CD4-positive, alpha-beta T cell treated with Interferon alpha-2 for 1 hour (primary cell): ENCODE measurements at regions not wholly inside any gene's neighbourhood (a gene's known extent, or its start where the extent isn't known, plus 50 kb on each side); places are given as distances from the start of the nearest gene placed in this dataset.
"Not testable (repeated sequence)": the region's sequence is repeated elsewhere in the genome, so short reads cannot be mapped to it uniquely, and the experiment has no call there.

Experiments
- DNase-seq, 2 donors: peaks; one replicate each; pipeline ENCODE4 v3.0.0-alpha.2; 2020 to 2022

GRCh38 chr13:58933475-58933874, 1230.3 kb downstream of the DIAPH3 start:
- no peak for DNase-seq

DNA sequence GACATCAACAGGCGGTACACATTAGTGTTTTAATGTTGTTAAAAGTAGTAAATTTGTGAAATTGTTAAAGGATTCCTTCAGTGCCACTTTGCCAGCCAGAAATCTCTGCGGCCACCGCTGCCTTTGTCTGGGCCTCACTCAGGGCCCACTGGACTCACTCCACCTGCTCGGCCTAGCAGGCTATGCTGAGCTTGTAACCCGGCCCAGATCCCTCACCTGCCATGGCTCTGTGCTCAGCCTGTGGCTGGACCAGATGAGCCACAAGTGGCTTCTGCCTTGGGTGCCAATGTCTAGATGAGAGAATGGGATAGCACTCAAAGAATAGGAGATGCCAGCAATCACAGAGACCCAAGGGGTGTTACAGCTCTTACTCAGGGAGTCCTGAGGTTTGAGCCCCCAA, 1228.0 kb downstream of the DIAPH3 start:
- DNase-seq: no peak

DNA sequence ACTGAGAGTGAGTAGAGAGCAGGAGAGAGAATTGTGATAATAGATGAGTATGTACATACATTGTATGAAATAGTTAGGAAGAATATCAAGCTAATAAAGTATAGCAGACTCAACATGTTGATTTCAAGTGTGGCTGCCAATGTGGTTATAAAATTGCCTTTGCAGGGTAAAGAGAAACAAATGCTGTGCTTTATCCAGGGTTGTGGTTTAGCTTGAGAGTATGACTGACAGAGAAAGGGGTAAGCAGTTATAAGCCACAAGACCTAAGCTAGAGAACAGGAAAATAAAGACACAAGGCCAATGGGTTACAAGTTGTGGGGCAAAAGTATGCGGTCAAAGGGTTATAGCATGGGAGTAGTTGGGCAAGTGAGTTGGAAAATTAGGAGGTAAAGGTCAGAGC, 1217.5 kb downstream of the DIAPH3 start:
- no peak for DNase-seq

DNA sequence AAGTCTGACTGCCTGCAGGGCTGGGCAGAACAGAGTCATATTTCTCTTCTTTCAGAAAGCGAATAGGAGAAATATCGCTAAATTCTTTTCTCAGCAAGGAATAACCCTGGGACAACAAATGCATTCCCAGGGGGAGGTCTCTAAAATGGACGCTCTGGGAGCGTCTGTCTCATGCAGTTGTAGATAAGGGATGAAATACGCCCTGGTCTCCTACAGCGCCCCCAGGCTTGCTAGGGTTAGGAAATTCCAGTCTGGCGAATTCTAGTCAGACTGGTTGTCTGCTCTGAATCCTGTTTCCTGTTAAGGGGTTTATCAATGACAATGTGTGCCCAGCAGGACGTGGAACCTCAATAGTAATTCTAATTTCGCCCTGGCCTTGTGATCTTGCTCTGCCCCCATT, 1214.1 kb downstream of the DIAPH3 start:
- no peak for DNase-seq

- DNase-seq: no peak
Measured at GRCh38 chr13:58950911-58951310, 1212.8 kb downstream of the DIAPH3 start.

- no peak for DNase-seq
Measured at GRCh38 chr13:58953638-58954037, 1210.1 kb downstream of the DIAPH3 start.

GRCh38 chr13:58955546-58956385, 1208.0 kb downstream of the DIAPH3 start:
- DNase-seq: no peak

DNA sequence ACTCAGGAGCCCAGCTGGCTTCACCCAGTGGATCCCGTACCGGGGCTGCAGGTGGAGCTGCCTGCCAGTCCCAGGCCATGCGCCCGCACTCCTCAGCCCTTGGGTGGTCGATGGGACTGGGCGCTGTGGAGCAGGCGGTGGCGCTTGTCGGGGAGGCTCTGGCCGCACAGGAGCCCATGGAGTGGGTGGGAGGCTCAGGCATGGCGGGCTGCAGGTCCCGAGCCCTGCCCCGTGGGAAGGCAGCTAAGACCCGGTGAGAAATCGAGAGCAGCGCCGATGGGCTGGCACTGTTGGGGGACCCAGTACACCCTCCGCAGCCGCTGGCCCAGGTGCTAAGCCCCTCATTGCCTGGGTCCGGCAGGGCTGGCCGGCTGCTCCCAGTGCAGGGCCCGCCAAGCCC, 1205.6 kb downstream of the DIAPH3 start:
- DNase-seq: not testable (repeated sequence)

DNA sequence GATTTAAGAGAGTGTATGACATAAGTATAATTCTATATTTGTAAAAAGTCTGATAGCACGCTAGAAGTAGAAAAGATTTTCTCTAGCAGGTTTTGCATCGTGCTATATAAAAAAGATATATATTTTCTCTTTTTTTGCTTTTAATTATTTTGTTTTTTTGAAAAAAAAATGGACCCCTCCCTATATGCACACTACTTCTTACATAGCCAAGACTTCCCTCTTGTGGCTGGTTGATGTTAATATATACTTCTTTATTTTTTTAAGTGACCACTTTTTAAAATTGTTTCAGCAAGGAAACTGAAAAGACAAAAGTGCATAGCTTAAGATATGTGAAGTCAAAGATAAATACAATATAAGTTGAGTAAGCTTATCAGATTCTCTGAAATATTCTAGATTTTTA, 1202.8 kb downstream of the DIAPH3 start:
- no peak for DNase-seq

- DNase-seq: no peak
Measured at GRCh38 chr13:58963321-58963720, 1200.4 kb downstream of the DIAPH3 start.

DNA sequence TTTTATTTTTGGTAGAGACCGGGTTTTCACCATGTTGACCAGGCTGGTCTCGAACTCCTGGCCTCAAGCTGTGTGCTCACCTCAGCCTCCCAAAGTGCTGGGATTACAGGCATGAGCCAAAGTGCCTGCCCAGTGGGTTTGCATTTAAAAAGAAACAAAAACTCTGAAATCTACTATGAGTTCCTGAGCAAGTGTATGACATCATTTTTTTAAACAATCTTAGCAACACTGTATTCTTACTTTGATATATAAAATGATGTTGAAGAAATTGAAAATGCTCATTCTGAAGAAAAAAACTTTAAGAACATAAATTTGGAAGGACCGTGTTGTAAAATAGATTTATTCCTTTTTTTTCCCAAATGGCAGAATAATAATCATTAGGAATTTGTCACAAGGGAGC, 1199.7 kb downstream of the DIAPH3 start:
- DNase-seq: no peak

DNA sequence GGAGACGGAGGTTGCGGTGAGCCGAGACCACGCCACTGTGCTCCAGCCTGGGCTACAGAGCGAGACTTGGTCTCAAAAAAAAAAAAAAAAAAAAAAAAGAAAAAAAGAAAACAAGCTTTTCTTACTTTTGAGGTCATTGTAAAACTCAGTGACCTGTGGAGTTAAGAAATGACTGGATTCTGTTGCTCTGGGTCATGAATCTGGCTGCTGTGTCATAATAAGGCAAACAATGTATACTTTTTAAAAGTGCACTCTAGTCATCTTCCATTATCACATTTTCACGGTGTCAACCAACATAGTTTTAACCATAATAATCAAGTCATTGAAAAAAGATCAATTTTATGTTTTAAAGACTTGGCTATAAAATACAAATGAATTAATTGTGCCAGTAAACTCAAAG, 1186.6 kb downstream of the DIAPH3 start:
- no peak for DNase-seq

DNA sequence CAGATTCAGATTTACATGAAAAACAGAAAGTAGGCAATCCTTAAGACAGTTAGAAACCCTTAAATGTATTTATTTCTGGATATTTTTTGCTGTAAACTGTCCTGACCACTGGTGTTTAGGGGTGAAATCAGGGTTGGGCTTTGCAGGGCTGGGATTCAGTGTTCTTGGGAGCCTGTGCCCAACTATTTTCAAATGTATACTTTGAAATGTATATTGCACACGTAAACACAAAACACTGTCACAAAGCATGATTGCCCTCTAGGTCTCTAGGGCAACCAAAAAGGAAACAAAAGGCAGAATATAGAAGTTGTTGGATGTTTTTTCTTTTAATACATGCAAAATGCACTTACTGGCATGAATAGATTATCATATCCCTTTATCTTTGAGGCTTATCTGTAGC, 1185.4 kb downstream of the DIAPH3 start:
- DNase-seq: no peak

DNA sequence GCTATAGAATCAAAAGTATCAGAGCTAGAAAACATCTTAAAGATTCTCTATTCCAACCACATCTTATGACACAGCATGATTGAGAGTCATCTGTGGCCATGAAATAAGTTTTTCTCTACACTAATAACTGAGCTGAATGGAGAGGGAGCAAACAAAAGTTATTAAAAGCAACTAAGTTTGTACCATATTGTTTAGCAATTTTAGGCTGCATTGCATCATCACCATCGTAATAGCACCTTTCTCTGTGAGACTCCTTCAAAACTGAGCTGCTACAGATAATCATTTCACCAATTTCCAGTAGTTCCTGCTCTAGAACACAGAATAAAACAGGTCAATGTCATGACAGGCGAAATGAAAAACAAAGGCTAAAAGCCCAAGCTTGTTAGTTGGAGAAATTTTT, 1183.9 kb downstream of the DIAPH3 start:
- no peak for DNase-seq

GRCh38 chr13:58985845-58986244, 1177.9 kb downstream of the DIAPH3 start:
- no peak for DNase-seq

DNA sequence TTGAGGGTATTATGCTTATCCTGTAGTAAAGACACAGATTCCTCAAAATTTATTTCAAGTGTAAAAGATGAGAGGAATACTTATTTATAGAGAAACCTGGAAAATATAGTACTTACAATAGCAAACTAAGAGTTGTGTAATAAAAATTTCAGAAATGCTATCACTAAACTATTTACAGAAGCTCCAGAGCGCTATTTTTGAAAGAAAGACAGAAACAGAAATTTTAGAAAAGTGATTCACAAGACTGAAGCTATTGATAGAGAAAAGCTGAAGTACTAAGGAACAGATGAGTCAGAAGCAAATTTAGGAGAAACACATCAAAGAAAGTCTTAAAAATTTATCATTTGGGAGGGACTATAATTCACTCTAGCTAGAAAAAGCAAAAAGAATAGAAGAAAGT, 1174.2 kb downstream of the DIAPH3 start:
- no peak for DNase-seq

- no peak for DNase-seq
Measured at GRCh38 chr13:58991826-58992477, 1171.8 kb downstream of the DIAPH3 start.

GRCh38 chr13:58992478-58993042, 1171.2 kb downstream of the DIAPH3 start:
- DNase-seq: no peak

GRCh38 chr13:58994077-58994476, 1169.7 kb downstream of the DIAPH3 start:
- no peak for DNase-seq

- no peak for DNase-seq
Measured at GRCh38 chr13:58994777-58995176, 1169.0 kb downstream of the DIAPH3 start.

DNA sequence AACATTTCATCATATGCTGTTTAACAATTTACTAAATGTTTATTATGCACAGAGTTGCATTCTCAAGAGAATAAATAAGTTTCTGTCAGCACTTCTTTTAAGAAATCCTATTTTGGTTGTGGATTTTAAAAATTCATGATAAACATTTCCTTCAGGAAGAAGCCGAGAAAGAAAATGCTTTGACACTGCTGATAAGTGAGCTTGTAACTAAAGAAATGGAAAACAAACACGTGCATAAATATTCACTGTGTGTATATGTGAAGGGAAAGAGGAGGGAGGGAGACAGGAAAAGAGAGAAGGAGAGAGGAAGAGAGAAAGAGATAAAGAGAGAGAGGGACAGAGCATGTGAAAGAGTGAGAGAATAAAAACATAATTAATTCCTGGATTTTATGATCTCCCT, 1165.0 kb downstream of the DIAPH3 start:
- DNase-seq: no peak

DNA sequence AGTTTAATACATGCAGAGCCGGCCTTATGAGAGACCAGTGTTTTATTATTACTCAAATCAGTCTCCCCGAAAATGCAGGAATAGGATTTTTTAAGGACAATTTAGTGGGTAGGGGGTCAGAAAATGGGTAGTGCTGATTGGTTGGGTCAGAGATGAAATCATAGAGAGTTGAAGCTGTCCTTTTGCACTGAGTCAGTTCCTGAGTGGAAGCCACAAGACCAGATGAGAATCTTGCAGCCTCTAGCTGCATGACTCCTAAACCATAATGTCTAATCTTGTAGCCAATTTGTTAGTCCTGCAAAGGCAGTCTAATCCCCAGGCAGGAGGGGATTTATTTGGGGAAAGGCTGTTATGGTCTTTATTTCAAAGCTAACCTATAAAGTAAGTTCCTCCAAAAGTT, 1163.9 kb downstream of the DIAPH3 start:
- no peak for DNase-seq

- no peak for DNase-seq
Measured at GRCh38 chr13:59000770-59001169, 1163.0 kb downstream of the DIAPH3 start.

GRCh38 chr13:59012731-59013130, 1151.0 kb downstream of the DIAPH3 start:
- DNase-seq: no peak
